Mucosa of gallbladder (tissue), 1 donor: ENCODE measurements at regions not wholly inside any gene's neighbourhood (a gene's known extent, or its start where the extent isn't known, plus 50 kb on each side); places are given as distances from the start of the nearest gene placed in this dataset.
"Not testable (repeated sequence)": the region's sequence is repeated elsewhere in the genome, so short reads cannot be mapped to it uniquely, and the experiment has no call there.

Experiments used
- DNase-seq: peaks from one replicate; pipeline ENCODE4 v3.0.0-alpha.2; 2020; ENCODE audit warnings: low spot score
- donor health status: DM: no; HTN: no; CAD: no.

DNA sequence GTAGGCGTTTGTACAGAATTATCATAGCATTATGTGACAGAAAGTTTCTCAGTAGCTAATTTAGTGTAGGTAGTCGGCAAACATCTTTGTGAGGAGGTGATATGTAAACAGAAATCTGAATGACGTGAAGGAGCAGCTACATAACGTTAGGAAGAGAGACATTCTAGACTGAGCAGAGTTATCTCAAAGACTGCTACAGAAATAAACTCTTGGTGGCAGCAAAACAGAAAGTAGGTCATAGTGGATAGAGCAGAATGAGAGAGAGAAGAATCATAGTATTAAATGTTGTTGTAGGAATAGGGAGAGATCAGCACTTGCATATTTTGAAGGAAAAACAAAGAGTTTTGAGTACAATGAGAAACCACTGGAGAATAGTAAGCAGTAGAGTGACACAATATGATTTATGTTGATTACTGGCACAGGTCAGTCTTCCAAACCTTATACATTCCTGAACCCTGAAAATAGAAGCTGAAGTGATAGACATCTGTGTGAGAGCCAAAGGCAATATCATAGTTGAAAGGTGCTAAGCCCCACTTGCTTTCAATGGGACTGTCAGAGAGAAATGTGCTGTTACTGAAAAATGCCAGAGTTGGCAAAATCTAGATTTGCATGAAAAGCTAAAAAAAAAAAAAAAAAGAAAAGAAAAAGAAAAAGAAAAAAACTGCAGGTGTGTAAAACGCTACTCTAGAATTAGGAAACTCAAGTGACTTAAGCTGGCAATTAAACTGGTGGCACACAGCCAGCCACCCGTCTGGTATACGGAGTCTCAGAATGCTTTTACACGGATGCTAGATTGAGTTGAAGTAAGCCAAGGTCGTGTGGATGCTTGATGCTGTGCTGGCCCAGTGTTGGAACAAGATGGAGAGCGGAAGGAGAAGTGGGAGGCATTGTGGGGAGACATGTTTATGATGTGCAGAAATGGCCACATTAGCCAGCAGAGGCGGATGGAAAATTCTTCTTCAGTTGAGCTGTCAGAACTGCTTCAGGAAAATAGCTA, 750.2 kb upstream of the HS3ST1 start:
- DNase-seq, result no peak

DNA sequence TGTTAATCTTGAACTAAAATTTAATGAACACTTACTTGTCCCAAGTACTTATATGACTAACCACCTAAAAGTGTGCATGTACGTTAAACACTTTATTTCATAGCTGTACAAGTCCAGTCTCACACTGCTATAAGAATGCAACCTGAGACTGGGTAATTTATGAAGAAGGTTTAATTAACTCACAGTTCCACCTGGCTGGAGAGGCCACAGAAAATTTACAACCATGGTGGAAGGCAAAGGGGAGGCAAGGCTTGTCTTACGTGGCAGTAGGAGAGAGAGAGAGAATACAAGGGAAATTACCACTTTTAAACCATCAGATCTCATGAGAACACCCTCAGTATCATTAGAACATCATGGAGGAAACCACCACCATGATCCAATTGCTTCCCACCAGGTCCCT, 748.7 kb upstream of the HS3ST1 start:
- no peak for DNase-seq

DNA sequence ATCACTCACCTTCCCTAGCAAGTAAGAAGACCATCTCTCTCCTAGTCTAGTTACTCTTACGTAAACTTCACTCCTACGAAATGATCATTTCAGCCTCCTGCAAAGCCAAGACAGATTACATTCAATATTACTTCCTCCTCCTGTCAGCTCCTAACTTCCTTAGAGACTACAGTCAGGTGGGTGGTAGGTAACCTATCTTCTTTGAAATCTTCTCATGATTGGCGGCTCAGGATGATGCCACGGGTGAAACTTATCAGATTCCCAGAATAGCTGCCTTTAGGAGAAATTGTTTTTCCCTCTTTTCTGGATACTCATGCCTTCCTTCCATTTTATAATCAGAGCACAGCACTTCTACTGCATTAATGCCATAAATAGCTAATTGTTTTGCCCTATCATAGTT, 744.8 kb upstream of the HS3ST1 start:
- DNase-seq, result no peak

DNA sequence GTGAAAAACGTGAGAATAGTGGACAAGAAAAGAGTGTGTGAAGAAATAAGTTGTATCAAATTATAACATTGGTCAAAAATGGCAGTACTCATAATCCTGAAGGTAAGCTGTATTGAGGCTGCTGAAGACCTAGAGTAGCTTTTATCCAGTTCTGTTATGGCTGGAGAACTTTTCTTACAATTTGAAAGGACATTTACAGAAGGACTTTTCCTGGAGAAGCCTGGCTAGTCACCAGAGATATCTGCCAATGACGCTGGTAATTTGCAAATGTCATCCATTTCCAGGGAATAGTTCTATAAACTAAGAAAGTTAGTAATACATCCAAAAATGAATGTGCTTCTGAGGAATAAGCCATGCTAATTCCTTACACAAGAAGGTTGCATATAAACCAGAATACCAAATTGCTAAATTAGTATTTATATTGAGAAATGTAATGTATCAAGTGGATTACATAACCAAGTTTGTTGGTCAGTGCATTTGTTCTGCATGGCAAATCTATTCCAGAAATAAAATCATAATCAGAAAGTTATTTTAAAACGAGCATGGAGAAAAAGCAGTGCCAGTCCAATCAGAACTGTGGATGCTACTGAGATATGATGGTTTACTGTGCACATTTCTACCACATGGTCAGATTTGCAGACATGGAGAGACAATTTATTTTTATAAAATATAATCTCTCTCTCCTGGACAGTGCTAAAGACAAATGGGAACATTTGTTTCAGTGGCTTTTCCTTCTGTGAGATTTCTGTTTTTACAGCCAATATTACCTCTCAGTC, 743.7 kb upstream of the HS3ST1 start:
- DNase-seq, result no peak

DNA sequence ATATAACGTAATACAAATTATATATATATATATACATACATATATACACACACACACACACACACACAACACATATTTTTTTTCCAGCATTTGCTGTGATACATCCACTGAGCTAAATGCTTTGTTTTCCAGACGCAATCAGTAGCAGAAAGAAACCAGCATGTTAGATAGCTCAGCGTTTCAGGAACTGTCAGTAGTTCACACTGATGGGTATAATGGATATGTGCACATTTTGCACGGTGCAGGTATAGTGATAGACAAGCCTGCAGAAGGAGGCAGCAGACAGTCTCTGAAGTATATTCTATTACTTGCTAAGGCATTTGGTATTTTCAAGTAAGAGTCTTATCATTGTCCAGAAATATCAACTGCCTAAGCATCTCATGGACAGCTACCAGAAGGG, 741.6 kb upstream of the HS3ST1 start:
- no peak for DNase-seq

DNA sequence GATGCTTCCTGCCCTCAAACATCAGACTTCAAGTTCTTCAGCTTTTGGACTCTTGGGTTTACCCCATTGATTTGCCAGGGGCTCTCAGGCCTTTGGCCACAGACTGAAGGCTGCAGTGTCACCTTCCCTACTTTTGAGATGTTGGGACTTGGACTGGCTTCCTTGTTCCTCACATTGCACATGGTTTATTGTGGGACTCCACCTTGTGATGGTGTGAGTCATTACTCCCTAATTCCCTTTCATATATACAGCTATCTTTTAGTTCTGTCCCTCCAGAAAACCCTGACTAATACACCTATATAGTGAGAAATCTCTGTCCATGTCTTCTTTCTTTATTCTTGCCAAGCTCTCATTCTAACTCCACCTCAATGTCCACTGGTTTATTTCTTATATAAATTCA, 736.9 kb upstream of the HS3ST1 start:
- no peak for DNase-seq

DNA sequence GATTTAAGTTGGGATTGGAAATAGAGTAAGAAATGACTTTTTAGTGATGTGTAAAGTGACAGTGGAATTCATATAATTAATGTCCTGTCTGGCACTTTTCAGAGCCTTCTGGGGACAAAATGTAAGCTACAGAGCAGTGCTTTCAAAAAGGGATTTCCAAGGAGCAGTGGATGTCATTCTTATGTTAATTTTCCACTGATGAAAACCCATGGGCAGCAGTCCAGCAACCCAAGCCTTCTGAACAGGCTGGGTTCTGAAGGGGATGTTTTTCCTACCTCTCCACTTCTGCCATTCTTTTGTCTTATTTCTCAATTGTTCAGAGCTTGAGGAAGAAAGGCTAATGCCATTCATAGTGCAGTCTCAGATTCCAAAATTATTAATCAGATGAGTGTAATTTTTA, 717.6 kb upstream of the HS3ST1 start:
- no peak for DNase-seq

DNA sequence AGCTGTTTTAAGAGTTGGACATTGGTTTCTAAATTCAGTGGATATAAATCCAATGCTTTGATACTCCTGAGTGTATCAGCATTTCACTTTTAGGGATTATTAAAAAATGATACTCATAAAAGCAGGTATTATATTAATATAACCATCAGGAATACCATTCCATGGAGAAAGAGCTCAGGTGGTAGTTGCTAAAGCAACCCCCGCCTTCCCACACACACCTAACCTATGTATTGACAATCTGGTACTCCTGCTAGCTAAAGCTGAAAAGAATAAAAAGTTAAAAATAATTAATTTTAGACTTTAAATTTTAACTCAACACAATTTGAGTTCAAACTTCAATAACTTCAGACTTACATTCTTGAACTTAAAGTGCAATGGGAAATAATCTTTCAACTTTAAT, 717.1 kb upstream of the HS3ST1 start:
- DNase-seq, result no peak

DNA sequence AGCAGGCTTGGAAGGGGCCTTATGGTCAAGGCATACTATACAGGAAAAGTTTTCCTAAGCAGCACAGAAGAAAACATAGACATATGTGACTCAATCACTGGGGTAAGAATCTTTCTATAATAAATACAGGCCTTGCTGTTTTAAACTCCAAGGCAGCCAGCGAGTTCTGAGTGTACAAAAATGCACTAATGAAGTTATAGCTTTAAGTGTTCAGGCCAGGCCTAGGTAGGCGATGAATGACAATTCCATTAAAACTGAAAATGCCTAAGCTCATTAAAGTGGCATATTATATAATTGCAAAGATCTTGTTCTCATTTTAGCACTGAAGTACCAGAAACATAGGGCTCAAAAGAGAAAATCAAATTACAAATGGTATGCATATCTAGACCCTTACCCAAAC, 716.4 kb upstream of the HS3ST1 start:
- no peak for DNase-seq

DNA sequence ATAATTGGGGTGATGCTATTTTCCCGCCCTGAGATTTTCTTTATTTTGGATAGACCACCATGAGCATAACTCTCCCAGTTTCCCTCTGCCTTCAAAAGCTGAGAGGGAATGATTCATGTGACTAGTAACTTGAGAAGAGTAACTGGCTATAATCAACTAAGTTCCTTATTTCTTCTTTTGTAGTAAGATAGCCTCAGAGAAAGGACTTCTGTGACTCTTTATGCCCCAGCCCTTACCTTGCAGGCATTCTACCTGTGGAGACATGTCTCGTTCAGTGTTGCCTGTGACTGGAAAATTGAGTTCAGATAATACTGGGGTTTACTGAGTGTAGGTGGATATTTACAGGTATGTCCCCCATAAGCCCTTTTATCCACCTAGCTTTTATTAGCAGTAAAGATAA, 715.4 kb upstream of the HS3ST1 start:
- DNase-seq, result no peak

DNA sequence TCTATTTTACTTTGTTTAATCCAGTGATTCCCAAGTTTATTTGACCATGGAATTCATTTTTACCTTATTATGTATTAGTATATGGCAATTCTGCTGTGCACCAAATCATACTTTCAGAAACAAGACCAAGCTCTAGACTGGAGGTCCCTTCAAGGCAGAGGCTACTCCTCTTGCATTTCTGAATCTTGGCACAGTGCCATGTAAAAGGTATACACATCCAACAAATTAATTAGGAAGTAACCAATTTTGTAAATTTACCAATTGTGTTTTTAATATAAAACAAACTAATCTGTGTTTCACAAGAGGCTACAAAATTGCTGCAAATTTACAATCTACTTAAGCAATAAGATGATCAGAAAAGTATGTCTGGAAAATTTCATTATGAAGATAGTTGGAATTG, 712.2 kb upstream of the HS3ST1 start:
- no peak for DNase-seq

DNA sequence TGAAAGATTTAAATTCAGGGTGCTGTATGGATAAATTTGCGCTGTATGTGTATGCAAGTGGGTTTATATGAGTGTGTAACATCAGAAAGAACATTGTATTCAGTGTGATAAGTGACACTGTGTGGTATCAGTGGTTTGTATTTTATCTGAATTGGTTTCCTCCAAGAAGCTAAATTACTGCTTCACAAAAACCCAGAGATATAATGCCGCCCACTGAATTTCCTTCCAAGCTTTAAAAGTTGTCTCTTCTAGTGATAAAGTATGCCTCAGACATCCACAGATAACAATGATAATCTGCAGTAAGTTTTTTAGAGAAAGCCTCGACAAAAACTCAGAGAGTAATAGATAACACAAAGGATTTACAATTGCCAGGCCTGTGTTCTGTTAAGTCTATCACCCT, 710.6 kb upstream of the HS3ST1 start:
- DNase-seq, result no peak

DNA sequence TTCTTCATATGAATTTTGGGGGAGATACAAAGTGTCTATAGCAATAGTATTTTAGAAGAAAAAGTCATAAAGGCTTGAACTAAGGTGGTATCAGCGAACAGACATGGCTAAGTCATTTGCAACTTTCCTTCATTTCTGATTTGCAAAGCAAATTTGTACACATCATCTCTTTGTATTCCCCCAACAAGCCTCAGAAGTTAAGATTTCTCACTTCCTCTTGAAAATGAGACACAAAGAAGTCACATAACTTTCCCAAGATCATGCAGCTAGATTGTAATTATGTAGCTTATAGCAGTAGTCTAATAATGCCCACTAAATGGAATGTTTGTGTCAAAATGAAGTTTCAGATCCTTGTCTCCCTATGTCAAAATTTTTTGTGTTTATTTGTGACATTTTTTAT, 709.8 kb upstream of the HS3ST1 start:
- no peak for DNase-seq

DNA sequence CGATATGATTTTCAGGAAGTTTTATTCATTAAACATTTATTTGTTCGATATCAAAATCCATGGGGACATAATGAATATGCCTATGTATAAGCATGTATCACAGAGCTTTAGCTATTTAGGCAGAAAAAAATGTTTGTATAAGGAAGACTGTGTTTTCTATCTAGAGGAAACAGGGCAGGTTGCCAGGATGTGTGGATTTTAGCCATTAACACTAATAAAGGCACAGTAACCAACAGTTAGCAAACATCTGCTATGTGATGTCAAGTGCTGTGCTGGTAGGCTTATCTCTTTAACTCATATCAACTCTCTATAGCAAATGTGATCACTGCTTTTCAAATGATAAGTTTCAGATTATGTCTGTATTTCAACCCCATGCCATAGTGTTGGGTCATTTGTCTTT, 708.9 kb upstream of the HS3ST1 start:
- DNase-seq, result no peak

DNA sequence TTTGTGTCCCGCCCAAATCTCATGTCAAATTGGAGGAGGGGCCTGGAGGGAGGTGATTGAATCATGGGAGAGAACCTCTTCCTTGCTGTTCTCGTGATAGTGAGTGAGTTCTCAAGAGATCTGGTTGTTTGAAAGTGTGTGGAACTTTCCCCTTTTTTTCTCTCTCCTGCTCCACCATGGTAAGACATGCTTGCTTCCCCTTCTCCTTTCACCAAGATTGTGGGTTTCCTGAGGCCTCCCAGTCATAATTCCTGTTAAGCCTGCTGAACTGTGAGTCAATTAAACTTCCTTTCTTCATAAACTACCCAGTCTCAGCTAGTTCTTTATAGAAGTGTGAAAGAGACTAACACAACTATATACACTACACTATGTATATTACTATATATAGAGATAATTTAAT, 697.8 kb upstream of the HS3ST1 start:
- DNase-seq, result no peak

DNA sequence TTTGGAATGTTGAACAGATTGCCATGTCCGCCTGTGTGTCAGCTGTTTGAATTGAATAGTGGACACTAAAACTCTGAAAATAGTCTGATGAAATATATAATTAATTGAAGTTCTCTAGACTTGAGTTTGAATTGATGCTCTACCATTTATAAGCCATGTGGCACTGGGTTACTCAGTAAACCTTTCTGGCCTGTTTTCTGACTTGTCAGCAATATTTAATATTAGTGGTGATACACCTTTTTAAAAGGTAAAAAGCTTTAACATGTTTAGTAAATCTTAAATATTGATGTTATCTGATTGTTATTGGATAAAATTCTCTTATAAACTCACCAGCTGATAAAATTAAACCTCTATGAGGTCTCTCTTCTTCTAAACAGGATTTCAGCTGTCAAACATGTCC, 695.4 kb upstream of the HS3ST1 start:
- no peak for DNase-seq

DNA sequence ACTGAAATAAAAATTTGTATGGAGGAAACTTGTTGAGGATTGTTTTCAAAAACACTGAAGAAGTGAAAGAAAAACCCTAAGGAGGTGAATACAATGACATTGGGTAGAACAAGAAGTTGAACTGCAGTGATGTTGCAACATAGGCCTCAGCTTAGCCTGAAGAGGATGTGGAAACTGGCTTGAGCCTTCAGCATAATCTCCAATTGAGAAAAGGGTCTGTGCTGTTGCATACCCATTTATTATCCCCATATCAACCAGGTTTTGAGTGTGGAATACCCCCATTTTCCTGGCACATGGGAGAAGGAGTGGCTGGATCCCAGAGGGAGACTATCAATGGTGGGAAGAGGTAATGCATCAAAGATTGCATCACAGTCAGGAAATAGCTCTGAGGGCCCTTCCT, 695.0 kb upstream of the HS3ST1 start:
- no peak for DNase-seq

DNA sequence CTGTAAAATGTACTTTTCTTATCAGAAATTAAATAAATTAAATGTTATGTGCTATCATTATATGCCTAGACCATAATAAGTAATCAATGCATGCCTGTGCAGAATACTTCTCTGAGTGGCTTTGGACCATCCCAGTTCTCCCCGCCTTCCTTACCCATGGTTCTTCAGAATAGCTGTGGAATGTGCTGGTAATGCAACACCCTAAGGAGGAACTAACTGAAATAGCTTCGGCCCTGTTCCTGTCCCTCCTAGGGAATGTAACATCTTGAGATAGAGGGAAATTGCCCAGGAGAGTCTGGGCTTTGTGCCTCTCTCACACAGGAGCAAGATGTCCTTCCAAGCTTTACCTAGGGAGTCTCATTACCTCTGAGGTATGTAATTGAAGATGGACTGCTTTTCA, 693.6 kb upstream of the HS3ST1 start:
- no peak for DNase-seq

DNA sequence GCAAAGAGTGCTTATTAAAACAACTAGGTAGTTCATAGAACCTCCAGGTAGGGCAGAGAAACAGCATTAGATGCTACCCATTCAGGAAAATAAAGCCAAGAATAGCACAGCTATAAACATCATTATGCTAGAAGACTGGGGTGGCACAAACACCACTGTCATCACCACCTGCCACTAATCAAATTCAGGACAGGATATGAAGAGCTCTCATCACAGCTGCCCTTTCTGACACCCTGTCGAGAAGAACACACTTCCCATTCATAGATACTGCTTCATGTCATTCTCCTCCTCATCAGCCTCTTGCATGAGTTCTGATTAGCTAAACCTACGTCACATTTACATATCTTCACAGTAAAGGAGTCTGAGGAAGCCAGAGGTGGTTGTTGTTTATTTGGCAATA, 692.3 kb upstream of the HS3ST1 start:
- no peak for DNase-seq

DNA sequence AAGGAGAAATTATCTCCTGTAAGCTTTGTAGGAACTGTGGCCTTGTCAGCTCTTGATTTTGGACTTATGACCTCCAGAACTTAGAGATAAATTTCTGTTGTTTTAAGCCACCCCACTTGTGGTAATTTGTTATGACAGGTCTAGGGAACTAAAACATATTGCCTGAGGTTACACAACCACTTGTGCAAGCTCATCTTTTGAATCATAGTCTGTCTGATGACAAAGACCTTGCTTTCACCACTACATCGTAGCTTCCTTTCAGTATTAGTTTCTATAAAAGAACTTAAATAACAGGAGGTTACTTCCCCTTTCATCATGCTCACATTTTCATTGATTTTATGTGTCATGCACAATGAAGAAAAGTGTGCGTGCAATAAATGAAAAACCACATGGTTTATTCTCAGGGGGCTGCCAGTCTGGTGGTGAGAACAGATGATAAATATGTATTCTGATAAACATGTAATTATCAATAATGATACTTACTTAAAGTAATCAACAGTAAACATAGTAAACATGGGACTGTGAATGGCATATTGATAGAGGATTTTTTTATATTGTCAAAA, 690.0 kb upstream of the HS3ST1 start:
- DNase-seq, result no peak

DNA sequence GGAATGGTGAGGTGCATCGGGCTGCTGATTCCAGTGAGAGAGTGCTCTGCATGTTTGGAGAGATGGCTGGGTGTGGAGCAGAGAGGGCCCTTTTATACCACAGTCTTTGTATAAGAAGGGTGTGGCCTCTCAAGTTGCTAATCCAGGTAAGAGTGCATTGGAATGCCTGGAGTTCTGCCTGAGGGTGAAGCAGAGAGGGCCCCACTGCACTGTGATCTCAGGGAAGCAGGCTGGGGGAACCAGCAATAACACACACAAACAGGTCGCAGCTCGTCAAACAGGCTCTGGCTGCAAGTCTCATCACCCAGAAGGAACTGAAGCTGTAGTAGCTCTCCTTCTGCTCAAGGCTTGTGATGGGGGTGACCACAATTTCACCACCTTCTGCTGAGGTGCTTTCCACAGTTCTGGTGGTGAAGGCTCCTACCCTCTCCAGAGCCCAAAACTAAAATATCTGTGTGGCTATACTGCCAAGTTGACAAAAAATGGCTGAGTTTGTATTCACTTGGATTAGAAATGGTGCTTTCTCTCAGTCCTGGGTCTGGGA, 687.4 kb upstream of the HS3ST1 start:
- no peak for DNase-seq

DNA sequence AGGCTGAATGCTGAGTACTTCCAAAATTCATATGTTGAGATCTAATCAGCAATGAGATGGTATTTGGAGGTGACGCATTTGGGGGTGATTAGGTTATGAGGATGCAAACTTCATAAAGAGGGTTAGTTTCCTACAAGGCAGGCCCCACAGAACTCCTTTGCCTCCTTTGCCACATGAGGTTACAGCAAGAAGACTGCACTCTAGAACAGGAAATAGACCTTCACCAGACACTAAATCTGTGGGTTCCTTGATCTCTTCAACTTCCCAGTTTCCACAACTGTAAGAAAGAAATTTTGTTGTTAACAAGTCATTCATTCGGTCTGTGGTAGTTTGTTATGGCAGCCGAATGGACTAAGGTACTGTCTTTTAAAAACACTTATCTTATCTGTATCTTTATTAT, 681.9 kb upstream of the HS3ST1 start:
- DNase-seq, result no peak

DNA sequence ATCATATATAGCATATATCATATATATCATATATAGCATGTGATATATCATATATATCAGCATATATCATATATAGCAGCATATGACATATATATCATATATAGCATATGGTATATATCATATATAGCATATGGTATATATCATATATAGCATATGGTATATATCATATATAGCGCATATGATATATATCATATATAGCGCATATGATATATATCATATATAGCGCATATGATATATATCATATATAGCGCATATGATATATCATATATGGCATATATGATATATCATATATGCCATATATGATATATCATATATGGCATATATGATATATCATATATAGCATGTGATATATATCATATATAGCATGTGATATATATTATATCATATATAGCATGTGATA, 680.4 kb upstream of the HS3ST1 start:
- DNase-seq, result not testable (repeated sequence)
